DND-41 (cell line): ENCODE measurements at regions not wholly inside any gene's neighbourhood (a gene's known extent, or its start where the extent isn't known, plus 50 kb on each side); places are given as distances from the start of the nearest gene placed in this dataset.

Experiments used
- EZH2 ChIP-seq: IDR thresholded peaks from 3 replicates; pipeline ENCODE4 v1.6.1; 2012; ENCODE audit warnings: borderline replicate concordance, low read depth, mild to moderate bottlenecking, moderate library complexity, low read length, inconsistent platforms; ENCODE audit not compliant: severe bottlenecking
- TF ChIP-seq, protein P1 (sequence below): IDR thresholded peaks from 2 replicates; pipeline ENCODE4 v1.5.1; 2012; ENCODE audit warnings: borderline replicate concordance, low read length, moderate library complexity, mild to moderate bottlenecking; ENCODE audit not compliant: poor library complexity, severe bottlenecking; ENCODE audit errors: extremely low read depth

DNA sequence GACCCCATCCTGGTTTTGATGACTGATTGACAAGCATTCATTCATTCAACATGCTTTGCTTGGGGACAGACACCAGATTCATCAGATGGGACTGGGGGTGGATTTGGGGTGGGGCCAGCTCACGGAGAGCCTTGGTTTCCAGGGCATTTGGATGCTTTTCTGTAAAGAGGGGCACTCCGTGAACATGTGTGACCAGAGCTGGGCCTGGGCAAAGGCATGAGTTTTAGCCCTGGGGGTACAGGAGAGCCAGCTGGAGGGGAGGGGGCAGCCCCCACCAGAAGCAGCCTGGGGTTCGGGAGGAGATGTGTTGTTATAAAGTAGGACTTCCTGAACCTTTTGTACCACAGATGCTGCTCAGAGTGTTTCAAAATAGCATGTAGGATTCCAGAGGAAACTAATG, 99.7 kb downstream of the RIPK4 start:
- TF ChIP-seq, protein P1, sequence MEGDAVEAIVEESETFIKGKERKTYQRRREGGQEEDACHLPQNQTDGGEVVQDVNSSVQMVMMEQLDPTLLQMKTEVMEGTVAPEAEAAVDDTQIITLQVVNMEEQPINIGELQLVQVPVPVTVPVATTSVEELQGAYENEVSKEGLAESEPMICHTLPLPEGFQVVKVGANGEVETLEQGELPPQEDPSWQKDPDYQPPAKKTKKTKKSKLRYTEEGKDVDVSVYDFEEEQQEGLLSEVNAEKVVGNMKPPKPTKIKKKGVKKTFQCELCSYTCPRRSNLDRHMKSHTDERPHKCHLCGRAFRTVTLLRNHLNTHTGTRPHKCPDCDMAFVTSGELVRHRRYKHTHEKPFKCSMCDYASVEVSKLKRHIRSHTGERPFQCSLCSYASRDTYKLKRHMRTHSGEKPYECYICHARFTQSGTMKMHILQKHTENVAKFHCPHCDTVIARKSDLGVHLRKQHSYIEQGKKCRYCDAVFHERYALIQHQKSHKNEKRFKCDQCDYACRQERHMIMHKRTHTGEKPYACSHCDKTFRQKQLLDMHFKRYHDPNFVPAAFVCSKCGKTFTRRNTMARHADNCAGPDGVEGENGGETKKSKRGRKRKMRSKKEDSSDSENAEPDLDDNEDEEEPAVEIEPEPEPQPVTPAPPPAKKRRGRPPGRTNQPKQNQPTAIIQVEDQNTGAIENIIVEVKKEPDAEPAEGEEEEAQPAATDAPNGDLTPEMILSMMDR: no peak
- no peak for TF ChIP-seq EZH2
